ENCODE measurements at regions not wholly inside any gene's neighbourhood (a gene's known extent, or its start where the extent isn't known, plus 50 kb on each side); places are given as distances from the start of the nearest gene placed in this dataset.

GRCh38 chr9:126154182-126154827 is 172.3 kb upstream of the MVB12B start:
- TF ChIP-seq RAD21 (conservative IDR thresholded peaks at IDR 0.05), result no peak
- no peak for TF ChIP-seq CTCF (IDR thresholded peaks at IDR 0.05; ENCODE audit: poor library complexity, severe bottlenecking)
- no peak for TF ChIP-seq MXI1 (conservative IDR thresholded peaks at IDR 0.05; ENCODE audit: poor library complexity, severe bottlenecking)
- no peak for TF ChIP-seq POLR2AphosphoS5 (IDR thresholded peaks at IDR 0.05)
- TF ChIP-seq SMC3 (conservative IDR thresholded peaks at IDR 0.05; ENCODE audit: poor library complexity), result no peak
- no peak for TF ChIP-seq EP300 (conservative IDR thresholded peaks at IDR 0.05; ENCODE audit: poor library complexity, severe bottlenecking)
- TF ChIP-seq TAF1 (IDR thresholded peaks at IDR 0.05; ENCODE audit: low read depth), result no peak
- TF ChIP-seq EZH2 (IDR thresholded peaks at IDR 0.05; ENCODE audit: borderline replicate concordance, insufficient read depth, low read length, poor library complexity, severe bottlenecking), result no peak
